ENCODE measurements at regions not wholly inside any gene's neighbourhood (a gene's known extent, or its start where the extent isn't known, plus 50 kb on each side); places are given as distances from the start of the nearest gene placed in this dataset.
A peak's percentile ranks its signal among the peaks of the same experiment; 100 is the strongest.

DNA sequence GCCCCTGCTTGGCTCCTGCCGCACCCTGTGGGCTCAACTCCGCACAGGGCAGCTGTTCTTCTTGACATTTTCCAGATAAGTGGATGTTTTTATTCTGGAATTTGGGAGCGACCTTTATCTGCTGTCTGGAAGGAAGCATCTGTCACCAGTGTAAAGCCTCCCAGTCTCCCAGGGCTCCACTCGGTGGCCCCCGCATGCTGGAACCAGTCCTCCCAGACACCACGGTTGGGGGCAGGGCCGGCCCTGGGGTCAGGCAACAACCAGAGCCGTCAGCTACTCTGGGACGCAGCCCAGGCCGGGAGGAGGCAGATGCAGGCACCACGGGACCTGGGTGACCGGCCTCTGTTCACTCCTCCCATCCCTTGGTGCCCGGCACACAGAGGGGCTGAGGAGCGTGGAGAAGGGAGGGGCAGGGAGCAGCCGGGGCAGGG is 92.8 kb upstream of the ADAMTS2 start:
- Histone ChIP-seq H3K27ac (peak overlapping the region in 1 of 2 donors; percentile 24), H3K27me3 (no peaks in the 10 kb centered on the region), H3K9me3 (no peaks in the 10 kb centered on the region), H3K4me3 (no peak overlapping the region), H3K36me3 (ENCODE audit: low read depth, missing control alignments) (no peaks in the 10 kb centered on the region), H3K4me1 (peaks cover 6% of the 10 kb centered on the region)
- TF ChIP-seq POLR2A (IDR thresholded peaks at IDR 0.05) = no peak
- TF ChIP-seq, protein P1, sequence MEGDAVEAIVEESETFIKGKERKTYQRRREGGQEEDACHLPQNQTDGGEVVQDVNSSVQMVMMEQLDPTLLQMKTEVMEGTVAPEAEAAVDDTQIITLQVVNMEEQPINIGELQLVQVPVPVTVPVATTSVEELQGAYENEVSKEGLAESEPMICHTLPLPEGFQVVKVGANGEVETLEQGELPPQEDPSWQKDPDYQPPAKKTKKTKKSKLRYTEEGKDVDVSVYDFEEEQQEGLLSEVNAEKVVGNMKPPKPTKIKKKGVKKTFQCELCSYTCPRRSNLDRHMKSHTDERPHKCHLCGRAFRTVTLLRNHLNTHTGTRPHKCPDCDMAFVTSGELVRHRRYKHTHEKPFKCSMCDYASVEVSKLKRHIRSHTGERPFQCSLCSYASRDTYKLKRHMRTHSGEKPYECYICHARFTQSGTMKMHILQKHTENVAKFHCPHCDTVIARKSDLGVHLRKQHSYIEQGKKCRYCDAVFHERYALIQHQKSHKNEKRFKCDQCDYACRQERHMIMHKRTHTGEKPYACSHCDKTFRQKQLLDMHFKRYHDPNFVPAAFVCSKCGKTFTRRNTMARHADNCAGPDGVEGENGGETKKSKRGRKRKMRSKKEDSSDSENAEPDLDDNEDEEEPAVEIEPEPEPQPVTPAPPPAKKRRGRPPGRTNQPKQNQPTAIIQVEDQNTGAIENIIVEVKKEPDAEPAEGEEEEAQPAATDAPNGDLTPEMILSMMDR (IDR thresholded peaks at IDR 0.05) = no peak
- intact Hi-C loops (cut with DNase I; ENCODE audit: low total_unique reads) = no loop called here
- WGBS, 2 donors = 28% methylated on average over 3 to 14 of the region's 15 CpGs
- peak; percentile 63 for DNase-seq

DNA sequence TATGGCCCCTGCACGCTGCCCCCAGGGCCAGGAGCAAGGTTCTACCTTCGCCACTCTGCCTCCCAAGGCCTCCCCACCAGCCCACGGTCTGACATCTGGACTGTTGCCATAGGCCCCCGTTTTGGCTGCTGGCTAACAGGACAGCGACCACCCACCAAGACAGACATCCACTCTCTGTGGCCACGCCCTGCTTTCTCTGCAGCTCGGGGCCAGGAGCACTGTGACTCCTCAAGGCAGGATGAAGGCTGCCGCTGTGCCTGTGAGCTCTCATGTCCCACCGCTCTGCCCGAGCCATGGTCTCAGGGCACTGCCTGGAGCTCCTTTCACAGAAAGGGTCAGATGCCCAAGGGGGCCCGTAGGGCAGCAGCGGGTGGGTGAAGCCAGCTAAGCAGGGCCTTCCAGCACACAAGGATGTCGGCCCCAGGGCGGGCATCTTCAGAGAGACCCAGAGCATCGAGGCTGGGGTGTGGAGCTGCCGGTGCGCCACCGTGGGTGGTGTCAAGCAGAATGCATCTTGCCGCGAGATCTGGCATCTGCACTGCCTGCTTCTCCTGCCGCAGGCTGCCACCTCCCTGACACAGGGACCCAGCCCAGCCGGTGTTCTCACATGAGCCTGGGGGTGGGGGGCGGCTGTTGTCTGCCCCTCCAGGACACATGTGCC is 92.2 kb upstream of the ADAMTS2 start:
- no peak for DNase-seq
- no peaks in the 10 kb centered on the region for H3K36me3 ChIP-seq (ENCODE audit: low read depth, missing control alignments)
- peak overlapping the region in 1 of 2 donors; percentile 24 for H3K27ac ChIP-seq
- H3K4me3 ChIP-seq = no peak overlapping the region
- TF ChIP-seq, protein P1 (IDR thresholded peaks at IDR 0.05) = no peak
- TF ChIP-seq POLR2A (IDR thresholded peaks at IDR 0.05) = no peak
- H3K27me3 ChIP-seq = no peaks in the 10 kb centered on the region
- no peaks in the 10 kb centered on the region for H3K9me3 ChIP-seq
- WGBS, 2 donors = 47 to 62% methylated on average over 5 to 21 of the region's 23 CpGs
- intact Hi-C loops (cut with DNase I; ENCODE audit: low total_unique reads) = no loop called here
- peaks cover 6% of the 10 kb centered on the region for H3K4me1 ChIP-seq

DNA sequence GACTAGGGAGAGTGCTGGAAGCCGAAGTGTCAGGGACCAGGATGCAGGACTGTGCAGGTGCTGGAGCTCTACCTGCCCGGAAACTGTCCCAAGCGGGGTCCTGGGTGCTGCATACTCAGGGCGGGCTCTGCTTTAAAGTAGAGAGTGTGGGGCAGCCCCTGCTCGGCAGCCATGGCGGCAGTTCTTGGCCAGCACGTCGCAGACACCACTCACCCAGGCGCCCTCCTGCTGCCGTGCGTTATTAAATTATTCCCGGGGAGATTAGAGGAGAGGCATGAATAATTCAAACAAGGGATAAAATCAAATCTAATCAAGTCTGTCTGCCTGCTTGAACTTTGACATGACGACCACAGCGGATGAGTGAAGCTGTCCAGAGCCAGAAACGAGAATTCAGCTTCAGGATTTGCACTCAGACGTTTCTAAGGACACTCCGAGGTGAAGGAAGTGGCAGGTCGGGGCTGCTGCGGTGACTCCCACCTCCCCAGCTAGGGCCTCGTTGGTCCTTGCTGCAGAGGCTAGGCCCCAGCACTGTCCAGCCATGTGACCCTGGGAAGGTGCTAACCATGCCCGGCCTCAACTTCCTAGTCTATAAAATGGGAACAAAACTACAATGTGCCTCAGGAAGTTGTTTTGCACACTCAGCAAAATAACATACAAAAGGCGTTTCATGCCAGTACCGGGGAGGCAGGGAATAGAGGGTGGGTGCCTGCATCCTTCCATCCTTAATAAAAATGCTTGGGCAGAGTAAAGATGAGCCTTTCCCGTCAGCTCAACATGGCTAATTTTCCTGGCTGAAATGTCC is 91.3 kb upstream of the ADAMTS2 start:
- DNase-seq = no peak
- intact Hi-C loops (cut with DNase I; ENCODE audit: low total_unique reads) = no loop called here

DNA sequence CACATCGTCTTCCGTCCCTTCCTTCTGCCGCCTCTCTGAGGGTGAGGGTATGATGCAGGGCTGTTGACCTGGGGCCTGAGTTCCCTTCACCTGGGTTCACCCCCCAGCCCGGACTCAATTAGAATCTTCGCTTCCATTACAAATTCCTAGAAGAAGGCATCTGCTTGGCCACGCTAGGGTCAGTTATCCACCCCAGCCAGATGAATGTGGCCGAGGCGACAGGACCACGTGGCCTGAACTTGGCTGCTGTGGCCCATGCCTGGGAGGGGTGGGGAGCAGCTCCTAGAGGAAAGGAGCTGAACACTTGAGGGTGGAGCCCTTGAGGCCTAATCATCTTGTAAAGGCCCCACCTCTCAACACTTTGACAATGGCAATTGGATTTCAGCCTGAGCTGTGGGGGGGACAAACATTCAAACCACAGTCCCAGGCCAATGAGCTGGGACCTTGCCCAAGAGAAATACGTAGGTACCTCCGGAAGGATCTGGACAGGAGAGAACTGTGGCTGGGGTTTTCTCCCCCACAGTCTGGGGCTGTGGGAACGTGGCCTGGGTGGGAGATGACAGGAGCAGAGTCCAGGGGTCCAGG is 90.6 kb upstream of the ADAMTS2 start:
- H3K27ac ChIP-seq = no peak overlapping the region
- 82 to 91% methylated on average over 12 of the region's 12 CpGs for WGBS, 2 donors

More for the DNA sequence above, 91.3 kb upstream of the ADAMTS2 start:
- Histone ChIP-seq H3K27me3 (no peaks in the 10 kb centered on the region), H3K27ac (no peak overlapping the region), H3K4me3 (no peak overlapping the region), H3K36me3 (ENCODE audit: low read depth, missing control alignments) (no peaks in the 10 kb centered on the region), H3K4me1 (peaks cover 6% of the 10 kb centered on the region), H3K9me3 (no peaks in the 10 kb centered on the region)
- 89 to 91% methylated on average over 24 of the region's 24 CpGs for WGBS, 2 donors
- no peak for TF ChIP-seq POLR2A (IDR thresholded peaks at IDR 0.05)
- TF ChIP-seq, protein P1 (IDR thresholded peaks at IDR 0.05) = no peak

More for the DNA sequence above, 90.6 kb upstream of the ADAMTS2 start:
- intact Hi-C loops (cut with DNase I; ENCODE audit: low total_unique reads) = no loop called here
- Histone ChIP-seq H3K4me1 (peaks cover 6% of the 10 kb centered on the region), H3K9me3 (no peaks in the 10 kb centered on the region), H3K27me3 (no peaks in the 10 kb centered on the region), H3K36me3 (ENCODE audit: low read depth, missing control alignments) (no peaks in the 10 kb centered on the region), H3K4me3 (no peak overlapping the region)
- TF ChIP-seq, protein P1 (IDR thresholded peaks at IDR 0.05) = no peak
- no peak for TF ChIP-seq POLR2A (IDR thresholded peaks at IDR 0.05)
- no peak for DNase-seq
